ENCODE measurements at regions not wholly inside any gene's neighbourhood (a gene's known extent, or its start where the extent isn't known, plus 50 kb on each side); places are given as distances from the start of the nearest gene placed in this dataset.

GRCh38 chr1:245090491-245091090 is 64.2 kb upstream of the KIF26B start:
- H3K4me1 ChIP-seq (ENCODE audit: insufficient read depth, low read length, poor library complexity, severe bottlenecking) = no peaks in the 10 kb centered on the region
- no peak overlapping the region for H3K4me2 ChIP-seq (ENCODE audit: low read depth, low read length, poor library complexity, severe bottlenecking)
- TF ChIP-seq CTCF (conservative IDR thresholded peaks at IDR 0.05; ENCODE audit: low read length) (no peak), EZH2phosphoT487 (IDR thresholded peaks at IDR 0.05; ENCODE audit: borderline replicate concordance) (no peak)
- H3K9me3 ChIP-seq (ENCODE audit: insufficient read depth, low read depth, low read length) = no peaks in the 10 kb centered on the region
- H2AFZ ChIP-seq (ENCODE audit: low read length) = no peak overlapping the region
- H3K4me3 ChIP-seq (ENCODE audit: low read length, poor library complexity, severe bottlenecking) = no peak overlapping the region
- no peaks in the 10 kb centered on the region for H3K27me3 ChIP-seq (ENCODE audit: insufficient read depth, low read length, poor library complexity, severe bottlenecking)
- no peaks in the 10 kb centered on the region for H3K9me2 ChIP-seq (replicated peaks; ENCODE audit: low read depth, low read length)
- H3K79me2 ChIP-seq (ENCODE audit: insufficient read depth, low read length) = no peaks in the 10 kb centered on the region
- no peaks in the 10 kb centered on the region for H3K36me3 ChIP-seq (ENCODE audit: insufficient read depth, low read length)
- no peaks in the 10 kb centered on the region for H3F3A ChIP-seq (ENCODE audit: low read depth)
- H3K9ac ChIP-seq (ENCODE audit: low read depth, low read length, poor library complexity, severe bottlenecking) = no peak overlapping the region
- H4K20me1 ChIP-seq (ENCODE audit: insufficient read depth, low read length, poor library complexity, severe bottlenecking) = no peaks in the 10 kb centered on the region

GRCh38 chr1:245087723-245088122 is 67.1 kb upstream of the KIF26B start:
- H3K9ac ChIP-seq (ENCODE audit: low read depth, low read length, poor library complexity, severe bottlenecking) = no peak overlapping the region
- no peaks in the 10 kb centered on the region for H3K4me1 ChIP-seq (ENCODE audit: insufficient read depth, low read length, poor library complexity, severe bottlenecking)
- no peaks in the 10 kb centered on the region for H3K79me2 ChIP-seq (ENCODE audit: insufficient read depth, low read length)
- no peaks in the 10 kb centered on the region for H4K20me1 ChIP-seq (ENCODE audit: insufficient read depth, low read length, poor library complexity, severe bottlenecking)
- H3K9me2 ChIP-seq (replicated peaks; ENCODE audit: low read depth, low read length) = no peaks in the 10 kb centered on the region
- TF ChIP-seq EZH2phosphoT487 (IDR thresholded peaks at IDR 0.05; ENCODE audit: borderline replicate concordance) (no peak), CTCF (conservative IDR thresholded peaks at IDR 0.05; ENCODE audit: low read length) (no peak)
- H3K27me3 ChIP-seq (ENCODE audit: insufficient read depth, low read length, poor library complexity, severe bottlenecking) = no peaks in the 10 kb centered on the region
- no peaks in the 10 kb centered on the region for H3F3A ChIP-seq (ENCODE audit: low read depth)
- no peak overlapping the region for H3K4me2 ChIP-seq (ENCODE audit: low read depth, low read length, poor library complexity, severe bottlenecking)
- no peaks in the 10 kb centered on the region for H3K36me3 ChIP-seq (ENCODE audit: insufficient read depth, low read length)
- no peak overlapping the region for H3K4me3 ChIP-seq (ENCODE audit: low read length, poor library complexity, severe bottlenecking)
- H2AFZ ChIP-seq (ENCODE audit: low read length) = no peak overlapping the region
- no peaks in the 10 kb centered on the region for H3K9me3 ChIP-seq (ENCODE audit: insufficient read depth, low read depth, low read length)

- no peaks in the 10 kb centered on the region for H4K20me1 ChIP-seq (ENCODE audit: insufficient read depth, low read length, poor library complexity, severe bottlenecking)
- H2AFZ ChIP-seq (ENCODE audit: low read length) = no peak overlapping the region
- H3K27me3 ChIP-seq (ENCODE audit: insufficient read depth, low read length, poor library complexity, severe bottlenecking) = no peaks in the 10 kb centered on the region
- no peaks in the 10 kb centered on the region for H3K9me2 ChIP-seq (replicated peaks; ENCODE audit: low read depth, low read length)
- no peak overlapping the region for H3K4me3 ChIP-seq (ENCODE audit: low read length, poor library complexity, severe bottlenecking)
- no peaks in the 10 kb centered on the region for H3K9me3 ChIP-seq (ENCODE audit: insufficient read depth, low read depth, low read length)
- H3K9ac ChIP-seq (ENCODE audit: low read depth, low read length, poor library complexity, severe bottlenecking) = no peak overlapping the region
- no peak overlapping the region for H3K4me2 ChIP-seq (ENCODE audit: low read depth, low read length, poor library complexity, severe bottlenecking)
- no peaks in the 10 kb centered on the region for H3F3A ChIP-seq (ENCODE audit: low read depth)
- TF ChIP-seq CTCF (conservative IDR thresholded peaks at IDR 0.05; ENCODE audit: low read length) (no peak), EZH2phosphoT487 (IDR thresholded peaks at IDR 0.05; ENCODE audit: borderline replicate concordance) (no peak)
- no peaks in the 10 kb centered on the region for H3K4me1 ChIP-seq (ENCODE audit: insufficient read depth, low read length, poor library complexity, severe bottlenecking)
- no peaks in the 10 kb centered on the region for H3K36me3 ChIP-seq (ENCODE audit: insufficient read depth, low read length)
- no peaks in the 10 kb centered on the region for H3K79me2 ChIP-seq (ENCODE audit: insufficient read depth, low read length)
Measured at GRCh38 chr1:245086389-245086969, 68.3 kb upstream of the KIF26B start.

Measured in Loucy (cell line).